ENCODE measurements at regions not wholly inside any gene's neighbourhood (a gene's known extent, or its start where the extent isn't known, plus 50 kb on each side); places are given as distances from the start of the nearest gene placed in this dataset.

DNA sequence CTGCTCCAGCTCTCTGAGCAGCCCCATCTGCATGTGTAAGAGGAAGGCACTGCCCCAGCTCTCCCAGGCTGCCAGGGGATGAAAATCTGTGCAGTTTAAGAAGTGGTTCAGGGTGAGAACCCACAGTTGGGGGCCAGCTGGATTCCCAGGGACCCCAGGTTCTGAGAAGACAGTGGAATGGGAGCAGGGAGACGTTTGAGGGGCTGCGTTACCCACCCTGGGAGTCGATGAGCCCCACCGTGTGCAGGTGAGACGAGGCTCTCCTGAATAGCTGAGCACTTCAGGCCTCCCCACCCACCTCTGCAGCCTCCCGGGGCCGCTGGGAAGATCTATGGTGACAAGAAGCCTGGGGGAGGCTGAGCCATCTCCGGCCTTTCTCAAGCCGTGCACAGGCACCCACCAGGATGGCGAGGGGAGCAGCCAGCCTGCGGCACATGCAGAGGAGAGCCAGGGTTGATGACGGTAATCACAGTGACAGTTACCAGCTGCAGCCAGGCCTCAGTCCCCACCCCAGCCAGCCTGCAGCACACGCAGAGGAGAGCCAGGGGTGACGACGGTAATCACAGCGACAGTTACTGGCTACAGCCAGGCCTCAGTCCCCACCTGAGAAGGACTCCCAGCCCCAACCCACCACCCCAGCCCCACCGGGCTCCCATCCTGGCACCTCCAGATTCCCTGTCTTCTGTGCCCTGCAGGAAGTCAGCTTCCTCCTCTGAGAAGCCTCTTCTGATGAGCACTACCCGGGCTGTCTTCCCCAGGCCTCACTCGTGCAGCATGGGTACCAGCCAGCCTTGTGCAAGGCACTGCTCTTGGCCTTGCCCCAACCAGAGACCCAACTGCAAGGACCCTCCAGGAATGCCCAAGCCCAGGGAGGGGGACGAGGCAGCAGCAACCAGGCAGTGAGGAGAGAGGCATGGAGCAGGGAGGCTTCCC lies 150.8 kb upstream of the PPP1R26 start:
- no peak for DNase-seq (ENCODE audit: low read depth)
- no peak overlapping the region for H3K4me3 ChIP-seq (ENCODE audit: low read depth, low read length)
- TF ChIP-seq, protein P1, sequence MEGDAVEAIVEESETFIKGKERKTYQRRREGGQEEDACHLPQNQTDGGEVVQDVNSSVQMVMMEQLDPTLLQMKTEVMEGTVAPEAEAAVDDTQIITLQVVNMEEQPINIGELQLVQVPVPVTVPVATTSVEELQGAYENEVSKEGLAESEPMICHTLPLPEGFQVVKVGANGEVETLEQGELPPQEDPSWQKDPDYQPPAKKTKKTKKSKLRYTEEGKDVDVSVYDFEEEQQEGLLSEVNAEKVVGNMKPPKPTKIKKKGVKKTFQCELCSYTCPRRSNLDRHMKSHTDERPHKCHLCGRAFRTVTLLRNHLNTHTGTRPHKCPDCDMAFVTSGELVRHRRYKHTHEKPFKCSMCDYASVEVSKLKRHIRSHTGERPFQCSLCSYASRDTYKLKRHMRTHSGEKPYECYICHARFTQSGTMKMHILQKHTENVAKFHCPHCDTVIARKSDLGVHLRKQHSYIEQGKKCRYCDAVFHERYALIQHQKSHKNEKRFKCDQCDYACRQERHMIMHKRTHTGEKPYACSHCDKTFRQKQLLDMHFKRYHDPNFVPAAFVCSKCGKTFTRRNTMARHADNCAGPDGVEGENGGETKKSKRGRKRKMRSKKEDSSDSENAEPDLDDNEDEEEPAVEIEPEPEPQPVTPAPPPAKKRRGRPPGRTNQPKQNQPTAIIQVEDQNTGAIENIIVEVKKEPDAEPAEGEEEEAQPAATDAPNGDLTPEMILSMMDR (IDR thresholded peaks at IDR 0.05; ENCODE audit: insufficient read depth, low read depth, low read length, missing control alignments) = no peak

DNA sequence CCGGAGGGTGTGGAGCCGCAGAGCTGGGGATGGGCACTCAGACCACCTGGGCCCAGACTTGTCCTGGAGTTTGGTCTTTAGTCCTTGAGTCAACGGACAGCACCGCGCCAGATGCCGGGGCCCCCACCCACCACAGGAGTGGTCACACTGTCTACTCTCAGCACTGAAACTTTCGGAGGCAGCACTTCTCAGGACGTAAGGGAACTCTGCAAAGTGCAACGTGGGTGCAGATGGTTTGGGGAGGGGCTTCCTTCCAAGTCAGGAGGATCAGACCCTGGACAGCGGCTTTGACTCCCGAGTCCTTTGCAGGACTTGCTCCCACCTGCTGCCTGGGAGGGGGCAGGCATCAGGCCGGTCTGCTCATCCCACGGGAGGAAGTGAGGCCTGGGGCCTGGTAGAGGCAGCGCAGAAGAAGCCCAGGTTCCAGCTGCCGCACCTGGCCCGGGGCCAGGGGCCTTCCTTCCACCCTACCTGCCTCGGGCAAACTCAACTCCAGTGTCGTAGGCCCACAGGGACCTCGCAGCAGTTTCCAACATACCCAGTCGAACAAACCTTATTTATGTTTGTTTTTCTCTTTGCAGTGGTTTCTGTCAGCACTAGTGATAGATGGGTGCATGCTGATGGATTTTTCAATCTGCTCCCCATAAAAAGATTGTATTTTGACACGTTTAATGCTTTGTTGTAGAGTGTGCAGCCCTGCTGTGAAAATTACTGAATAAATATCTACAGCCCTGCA lies 149.8 kb upstream of the PPP1R26 start:
- TF ChIP-seq, protein P1 (IDR thresholded peaks at IDR 0.05; ENCODE audit: insufficient read depth, low read depth, low read length, missing control alignments) = no peak
- no peak for DNase-seq (ENCODE audit: low read depth)

DNA sequence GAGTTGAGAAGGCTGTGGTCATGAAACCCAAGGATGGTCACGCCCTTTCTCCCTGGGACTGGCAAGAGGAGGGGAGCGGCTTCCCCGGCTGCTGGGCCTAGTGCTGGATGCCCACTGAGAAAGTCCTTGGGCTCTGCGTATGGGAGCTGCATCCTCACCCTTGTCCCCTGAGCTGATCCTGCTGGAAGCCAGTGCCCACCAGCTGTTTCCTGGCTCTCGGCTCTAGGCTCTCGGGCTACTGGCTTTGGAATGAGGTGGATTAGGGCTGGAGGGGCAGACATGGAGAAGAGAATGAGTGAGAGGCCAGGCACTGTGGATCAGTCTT lies 149.3 kb upstream of the PPP1R26 start:
- H3K4me3 ChIP-seq (ENCODE audit: low read depth, low read length) = no peak overlapping the region
- DNase-seq (ENCODE audit: low read depth) = no peak
- TF ChIP-seq, protein P1 (IDR thresholded peaks at IDR 0.05; ENCODE audit: insufficient read depth, low read depth, low read length, missing control alignments) = no peak

More for the DNA sequence above, 149.8 kb upstream of the PPP1R26 start:
- H3K4me3 ChIP-seq (ENCODE audit: low read depth, low read length) = no peak overlapping the region

DNA sequence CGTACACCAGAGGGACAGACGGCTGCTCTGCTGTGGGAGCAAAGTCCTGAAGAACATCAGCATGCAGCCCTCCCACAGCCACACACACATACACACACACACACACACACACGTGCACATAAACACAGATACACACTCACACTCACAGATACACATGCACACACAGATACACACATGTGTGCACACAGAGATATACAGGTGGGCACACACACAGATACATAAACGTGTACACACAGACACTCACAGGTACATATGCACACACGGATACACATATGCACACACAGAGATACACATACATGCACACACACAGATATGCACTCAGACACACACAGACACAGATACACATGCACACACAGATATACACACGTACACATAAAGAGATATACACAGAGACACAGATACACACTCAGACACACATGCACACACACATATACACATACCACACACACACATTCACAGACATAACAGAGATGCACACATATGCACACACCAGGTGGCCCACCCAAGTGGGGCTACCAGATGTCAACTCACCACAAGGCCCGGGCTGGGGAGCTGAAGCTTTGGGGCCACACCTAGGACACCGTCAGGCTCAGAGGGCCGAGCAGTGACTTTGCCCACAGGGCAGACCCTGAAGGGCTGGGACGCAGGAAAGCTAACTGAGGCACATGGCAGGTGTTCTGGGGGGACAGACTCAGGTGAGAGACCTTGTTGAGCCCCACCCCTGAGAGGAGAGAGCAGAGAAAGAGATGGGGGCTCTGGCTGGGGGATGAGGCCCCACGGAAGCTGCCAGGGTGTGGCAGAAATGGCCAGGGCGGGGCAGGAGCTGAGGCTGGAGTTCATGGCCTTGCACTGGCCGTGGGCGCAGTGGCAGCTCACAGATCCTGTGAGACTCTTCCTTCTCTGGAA lies 148.6 kb upstream of the PPP1R26 start:
- TF ChIP-seq, protein P1 (IDR thresholded peaks at IDR 0.05; ENCODE audit: insufficient read depth, low read depth, low read length, missing control alignments) = no peak
- H3K4me3 ChIP-seq (ENCODE audit: low read depth, low read length) = no peak overlapping the region
- DNase-seq (ENCODE audit: low read depth) = no peak

DNA sequence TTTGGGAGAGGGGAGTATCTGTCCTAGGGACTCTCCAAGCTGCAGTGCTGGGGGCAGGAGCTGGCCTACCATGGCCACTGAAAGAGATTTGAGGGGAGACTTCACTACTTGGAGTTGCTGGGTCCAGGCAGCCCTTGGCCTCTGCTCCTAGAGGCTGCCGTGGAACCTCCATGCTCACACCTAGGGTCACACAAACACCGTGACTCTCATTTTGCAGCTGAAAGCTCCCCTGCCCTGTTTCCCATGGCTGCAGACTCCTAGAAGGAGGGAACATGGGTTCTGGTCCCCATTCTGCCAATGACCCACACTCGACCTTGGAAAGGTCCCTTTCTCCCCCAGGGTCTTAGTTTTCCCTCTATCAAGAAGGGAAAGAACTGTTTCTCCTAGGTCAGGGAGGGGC lies 147.1 kb upstream of the PPP1R26 start:
- no peak for DNase-seq (ENCODE audit: low read depth)

More for the DNA sequence above, 147.1 kb upstream of the PPP1R26 start:
- TF ChIP-seq, protein P1 (IDR thresholded peaks at IDR 0.05; ENCODE audit: insufficient read depth, low read depth, low read length, missing control alignments) = no peak
- H3K4me3 ChIP-seq (ENCODE audit: low read depth, low read length) = no peak overlapping the region
